ENCODE measurements at regions not wholly inside any gene's neighbourhood (a gene's known extent, or its start where the extent isn't known, plus 50 kb on each side); places are given as distances from the start of the nearest gene placed in this dataset.

DNA sequence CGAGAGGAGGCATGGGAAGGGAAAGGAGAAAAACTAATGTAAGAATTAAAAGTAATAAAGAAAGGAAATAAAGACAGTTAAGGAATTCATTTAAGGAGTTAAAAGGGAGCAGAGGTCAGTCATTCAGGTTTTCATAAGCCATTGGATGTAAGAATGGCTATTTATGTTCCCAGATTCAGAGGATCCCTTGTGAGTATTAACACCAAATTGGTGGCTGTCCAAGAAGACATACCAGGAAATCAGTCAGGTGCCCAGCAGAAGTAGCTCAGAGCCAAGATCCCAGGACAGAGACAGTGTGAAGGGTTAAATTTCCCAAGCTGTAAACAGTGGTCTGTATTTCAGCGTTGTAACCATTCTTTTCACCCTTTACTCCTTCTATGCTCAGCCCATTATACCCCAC, 550.4 kb downstream of the BCL11A start:
- H3K4me3 ChIP-seq (ENCODE audit: low read depth, low read length): no peak overlapping the region

GRCh38 chr2:60002183-60002867, 551.1 kb downstream of the BCL11A start:
- H3K4me3 ChIP-seq (ENCODE audit: low read depth, low read length): no peak overlapping the region

DNA sequence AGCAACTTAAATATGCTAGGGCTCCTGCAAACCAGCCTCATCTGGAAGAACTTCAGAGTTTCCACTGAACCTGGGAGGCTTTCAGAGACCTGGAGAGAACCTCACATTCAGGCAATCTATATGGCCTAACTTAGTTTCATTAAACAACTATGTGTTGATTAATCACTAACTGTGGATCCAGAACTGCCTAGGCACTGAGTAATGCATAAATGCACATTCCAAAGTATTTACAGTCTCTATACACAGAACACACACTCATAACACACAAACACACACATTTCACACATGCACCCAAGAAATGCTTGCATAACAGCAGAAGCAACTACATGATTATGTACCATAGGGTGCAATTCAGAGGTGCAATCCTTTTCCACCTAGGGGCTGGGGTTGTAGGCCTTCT, 552.8 kb downstream of the BCL11A start:
- no peak overlapping the region for H3K4me3 ChIP-seq (ENCODE audit: low read depth, low read length)

DNA sequence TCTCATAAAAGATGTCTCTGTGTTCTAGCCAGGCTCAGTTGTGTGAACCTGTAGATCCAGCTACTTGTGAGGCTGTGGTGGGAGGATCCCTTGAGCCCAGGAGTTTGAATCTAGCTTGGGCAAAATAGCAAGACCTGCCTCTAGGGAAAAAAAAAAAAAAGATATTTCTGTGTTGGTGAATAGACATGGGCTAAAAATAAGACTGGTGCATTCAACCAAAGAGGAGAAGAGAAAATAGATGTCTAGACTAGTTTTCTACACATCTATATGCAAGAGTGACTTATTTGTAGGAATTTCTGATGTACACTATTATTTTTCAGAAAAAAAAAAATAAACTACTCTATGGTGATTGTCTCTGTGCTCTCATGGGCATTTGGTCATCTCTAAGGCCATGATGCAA, 555.1 kb downstream of the BCL11A start:
- H3K4me3 ChIP-seq (ENCODE audit: low read depth, low read length): no peak overlapping the region

GRCh38 chr2:59997371-59997770, 556.1 kb downstream of the BCL11A start:
- H3K4me3 ChIP-seq (ENCODE audit: low read depth, low read length): no peak overlapping the region

DNA sequence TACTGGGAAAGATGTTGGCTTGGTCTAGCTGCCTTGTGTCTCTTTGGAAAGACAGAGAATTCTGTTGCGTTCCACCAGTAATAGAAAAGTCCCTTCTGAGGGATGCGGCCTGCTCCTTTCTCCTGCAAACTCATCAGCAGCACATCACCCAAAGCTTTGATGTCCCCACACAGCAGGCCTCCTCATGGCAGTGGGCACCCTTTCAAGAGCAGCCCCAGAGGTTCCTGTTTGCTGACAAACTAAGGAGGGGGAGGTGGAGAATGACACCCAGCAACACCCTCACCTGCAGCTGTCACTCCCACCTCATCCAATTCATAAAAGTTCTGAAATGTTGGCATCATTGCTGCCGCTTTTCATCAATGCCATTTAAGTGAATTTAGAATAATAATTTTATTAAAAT, 556.6 kb downstream of the BCL11A start:
- no peak overlapping the region for H3K4me3 ChIP-seq (ENCODE audit: low read depth, low read length)

GRCh38 chr2:59993726-59994125, 559.7 kb downstream of the BCL11A start:
- no peak overlapping the region for H3K4me3 ChIP-seq (ENCODE audit: low read depth, low read length)

GRCh38 chr2:59988341-59988740, 565.1 kb downstream of the BCL11A start:
- no peak overlapping the region for H3K4me3 ChIP-seq (ENCODE audit: low read depth, low read length)

DNA sequence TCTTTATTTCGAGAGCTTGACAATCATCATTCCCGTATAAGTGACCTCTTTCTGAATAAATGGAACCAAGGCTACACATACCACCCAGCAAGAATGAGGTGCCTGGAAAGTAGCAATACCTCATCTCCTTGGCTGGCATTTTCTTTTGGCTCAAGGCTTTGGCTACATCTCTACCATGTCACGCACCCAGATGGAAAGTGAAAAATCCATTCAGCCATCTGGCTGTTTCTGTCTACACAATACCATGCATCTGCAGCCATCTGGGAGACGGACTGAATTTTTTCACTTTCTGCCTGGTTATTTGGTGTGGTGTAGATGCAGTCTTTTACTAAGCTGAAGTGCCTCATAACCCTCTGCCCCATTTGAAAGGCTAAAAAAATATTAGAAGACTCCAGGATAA, 566.9 kb downstream of the BCL11A start:
- no peak overlapping the region for H3K4me3 ChIP-seq (ENCODE audit: low read depth, low read length)

GRCh38 chr2:59985923-59986322, 567.5 kb downstream of the BCL11A start:
- H3K4me3 ChIP-seq (ENCODE audit: low read depth, low read length): no peak overlapping the region

- no peak overlapping the region for H3K4me3 ChIP-seq (ENCODE audit: low read depth, low read length)
These were observed 579.2 kb downstream of the BCL11A start for GRCh38 chr2:59974051-59974766.

DNA sequence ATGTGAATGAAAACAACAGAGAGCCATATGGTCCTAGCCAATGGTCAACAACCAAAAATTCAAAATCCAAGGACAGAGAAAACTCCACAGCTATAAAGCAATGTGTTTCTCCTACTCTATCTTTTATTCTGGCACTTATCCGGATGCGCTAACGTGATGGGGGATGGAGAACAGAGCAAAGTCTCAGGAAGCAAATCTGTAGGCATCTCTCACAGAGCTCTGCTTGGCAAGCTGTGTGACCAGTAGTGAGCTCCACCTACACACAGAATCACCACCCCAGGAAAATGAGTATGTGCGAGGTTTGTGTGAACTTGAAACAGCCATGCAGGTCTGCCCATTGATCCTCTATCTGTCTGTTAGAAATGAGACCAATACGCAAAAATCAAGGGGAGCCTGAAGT, 584.3 kb downstream of the BCL11A start:
- no peak overlapping the region for H3K4me3 ChIP-seq (ENCODE audit: low read depth, low read length)

- no peak overlapping the region for H3K4me3 ChIP-seq (ENCODE audit: low read depth, low read length)
These were observed 585.0 kb downstream of the BCL11A start for GRCh38 chr2:59968441-59968840.

GRCh38 chr2:59967691-59968090, 585.8 kb downstream of the BCL11A start:
- no peak overlapping the region for H3K4me3 ChIP-seq (ENCODE audit: low read depth, low read length)

GRCh38 chr2:59963157-59963556, 590.3 kb downstream of the BCL11A start:
- H3K4me3 ChIP-seq (ENCODE audit: low read depth, low read length): no peak overlapping the region

- H3K4me3 ChIP-seq (ENCODE audit: low read depth, low read length): no peak overlapping the region
These were observed 591.7 kb downstream of the BCL11A start for GRCh38 chr2:59961746-59962145.

DNA sequence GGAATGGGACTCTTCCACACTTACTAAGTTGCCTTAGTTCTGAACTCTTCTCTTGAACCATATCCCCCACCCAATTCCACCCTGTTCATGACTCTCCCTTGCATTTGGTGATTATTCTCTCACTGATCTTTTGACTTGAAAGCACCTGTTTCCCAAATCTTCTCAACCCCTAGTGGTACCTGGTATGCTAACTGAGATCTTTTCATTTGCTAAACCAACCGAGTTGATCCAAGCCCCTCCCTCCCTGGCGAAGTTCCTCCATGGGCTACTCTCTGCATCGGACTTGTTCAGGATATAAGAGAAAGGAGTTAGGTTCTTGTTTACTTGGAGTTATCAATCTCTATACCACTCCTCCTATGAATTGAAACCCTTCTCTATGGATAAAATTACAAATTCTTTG, 593.5 kb downstream of the BCL11A start:
- H3K4me3 ChIP-seq (ENCODE audit: low read depth, low read length): no peak overlapping the region

DNA sequence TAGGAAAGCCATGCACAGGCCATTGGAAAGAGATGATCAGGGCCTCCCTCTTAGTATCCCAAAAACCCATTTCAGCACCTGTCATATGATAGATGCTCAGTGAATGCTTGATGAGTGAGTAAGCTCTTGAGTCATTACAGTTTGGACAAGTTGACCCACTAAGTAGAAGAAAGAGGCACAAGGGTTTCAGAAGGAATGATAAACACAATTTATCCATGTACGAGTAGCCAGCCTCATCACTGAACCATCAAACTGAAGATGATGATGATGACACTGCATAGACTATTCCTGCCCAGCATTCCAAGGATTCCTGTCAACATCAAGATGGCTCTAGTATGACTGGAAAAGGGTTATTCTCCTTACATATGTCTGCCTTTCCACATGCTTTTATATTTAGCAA, 596.0 kb downstream of the BCL11A start:
- no peak overlapping the region for H3K4me3 ChIP-seq (ENCODE audit: low read depth, low read length)

DNA sequence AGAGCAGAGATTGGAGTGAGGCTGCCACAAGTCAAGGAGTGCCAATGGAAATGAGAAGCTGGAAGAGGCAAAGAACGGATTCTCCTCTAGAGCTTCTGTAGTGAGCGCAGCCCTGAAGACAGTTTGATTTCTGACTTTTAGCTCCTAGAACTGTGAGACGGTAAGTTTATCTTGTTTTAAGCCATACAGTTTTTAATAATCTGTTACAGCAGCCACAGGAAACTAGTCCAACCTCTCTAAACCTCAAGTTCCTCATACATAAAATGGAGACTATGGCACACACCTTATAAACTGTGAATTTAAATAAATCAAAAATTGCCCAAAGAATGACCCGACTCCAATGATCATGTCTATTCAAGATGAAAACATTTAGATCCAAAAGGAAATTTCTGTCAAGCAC, 596.5 kb downstream of the BCL11A start:
- H3K4me3 ChIP-seq (ENCODE audit: low read depth, low read length): no peak overlapping the region

DNA sequence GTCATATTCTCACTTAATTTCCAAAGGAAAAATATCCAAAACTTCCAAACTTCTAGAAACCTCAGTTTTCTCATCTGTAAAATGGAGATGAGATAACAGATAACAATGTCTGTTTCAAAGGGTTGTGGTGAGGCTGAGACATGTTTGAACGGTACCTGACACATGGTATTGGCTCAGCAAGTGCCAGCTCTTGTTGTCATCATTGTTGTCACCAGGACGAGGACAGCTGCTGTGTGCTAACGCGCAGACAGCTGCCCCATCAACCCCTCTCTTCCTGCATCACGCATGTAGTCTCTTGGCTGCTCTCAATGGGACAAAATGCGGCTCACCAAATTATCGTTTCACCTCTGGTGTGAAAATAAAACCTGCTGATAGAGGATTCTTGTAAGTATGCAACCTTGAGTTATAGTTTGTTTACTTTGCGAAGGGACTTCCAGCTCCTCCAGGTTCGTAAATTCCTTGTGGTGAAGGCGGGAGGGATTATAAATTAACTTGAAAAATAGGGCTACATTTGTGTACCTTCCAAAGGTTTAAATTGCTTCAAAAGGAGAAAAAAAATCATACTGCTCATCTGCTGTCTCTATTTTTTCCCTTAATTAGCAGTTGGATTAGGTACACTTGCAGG, 605.4 kb downstream of the BCL11A start:
- no peak overlapping the region for H3K4me3 ChIP-seq (ENCODE audit: low read depth, low read length)

GRCh38 chr2:59947209-59947608, 606.2 kb downstream of the BCL11A start:
- H3K4me3 ChIP-seq (ENCODE audit: low read depth, low read length): no peak overlapping the region

DNA sequence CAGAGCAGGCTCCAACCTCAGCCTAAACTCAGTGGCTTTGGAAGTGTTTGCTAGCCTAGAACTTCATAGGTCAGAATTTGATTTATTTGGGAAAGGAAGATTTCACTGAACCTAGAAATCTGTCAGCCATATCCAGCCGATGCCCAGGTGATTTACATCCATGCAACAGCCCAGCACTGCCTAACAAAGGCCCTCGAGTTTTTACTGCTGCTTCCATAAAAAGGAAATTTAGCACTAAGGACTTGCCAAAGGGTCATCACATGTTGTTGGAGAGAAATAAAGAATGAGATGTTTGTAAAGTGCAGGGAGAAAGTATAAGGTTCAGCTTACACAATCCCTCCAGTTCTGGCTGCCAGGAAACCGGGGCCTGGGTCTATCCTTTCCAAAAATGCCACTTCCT, 614.2 kb downstream of the BCL11A start:
- no peak overlapping the region for H3K4me3 ChIP-seq (ENCODE audit: low read depth, low read length)
